AG04449 (cell line): ENCODE measurements at regions not wholly inside any gene's neighbourhood (a gene's known extent, or its start where the extent isn't known, plus 50 kb on each side); places are given as distances from the start of the nearest gene placed in this dataset.
A peak's percentile ranks its signal among the peaks of the same experiment; 100 is the strongest.

ENCODE experiments used
- CTCF ChIA-PET: fragments of 350-600 bp; formaldehyde crosslinking; extraction: SDS; loops from one replicate; lab custom pipeline; 2021; ENCODE audit warnings: antibody characterized with exemption; lab: Yijun Ruan, JAX
- POLR2A ChIA-PET: fragments of 400-600, 350-600 bp; formaldehyde crosslinking; extraction: SDS; loops from one replicate; lab custom pipeline; 2020; ENCODE audit warnings: antibody characterized with exemption, inconsistent platforms; lab: Yijun Ruan, JAX
- DNase-seq: peaks from one replicate; pipeline ENCODE4 v3.0.0-alpha.2; 2010; ENCODE audit warnings: low read depth, low spot score
- H3K4me3 ChIP-seq: 2 replicates; pipeline ENCODE4 v1.5.1; 2011; ENCODE audit warnings: low read depth, mild to moderate bottlenecking, control low read depth, low read length
- TF ChIP-seq, protein P1 (sequence below): IDR thresholded peaks from one replicate; pipeline ENCODE4 v1.5.1; 2011; ENCODE audit warnings: mild to moderate bottlenecking, moderate library complexity, low read length, control low read depth, inconsistent platforms; ENCODE audit not compliant: insufficient read depth; ENCODE audit errors: missing control alignments

DNA sequence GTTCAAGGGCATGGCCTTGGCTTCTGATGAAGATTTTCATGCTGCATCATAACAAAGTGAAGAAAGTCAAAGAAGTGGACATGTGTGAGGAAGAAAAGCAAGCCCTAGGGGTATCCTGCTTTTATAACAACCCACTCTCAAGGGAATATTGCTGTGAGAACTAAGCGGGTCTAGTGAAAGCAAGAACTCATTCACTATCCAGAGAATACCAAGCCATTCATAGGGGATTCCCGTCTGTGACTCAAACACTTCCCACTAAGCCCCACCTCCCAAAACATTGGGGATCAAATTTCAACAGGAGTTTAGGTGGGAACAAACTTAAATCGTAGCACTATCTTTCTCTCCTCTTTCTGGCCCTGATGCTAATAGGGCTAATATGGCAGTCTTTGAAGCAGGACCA is 98.5 kb upstream of the CTTNBP2NL start:
- ChIA-PET POLR2A (no interaction called here), CTCF (interaction anchor here (1.1 to 3.9 kb wide), 5 partner anchors 14 to 73 kb away, joined by 3 to 15 read pairs (median 10); no protein-coding TSS in a partner anchor)
- no peak overlapping the region for H3K4me3 ChIP-seq
- TF ChIP-seq, protein P1, sequence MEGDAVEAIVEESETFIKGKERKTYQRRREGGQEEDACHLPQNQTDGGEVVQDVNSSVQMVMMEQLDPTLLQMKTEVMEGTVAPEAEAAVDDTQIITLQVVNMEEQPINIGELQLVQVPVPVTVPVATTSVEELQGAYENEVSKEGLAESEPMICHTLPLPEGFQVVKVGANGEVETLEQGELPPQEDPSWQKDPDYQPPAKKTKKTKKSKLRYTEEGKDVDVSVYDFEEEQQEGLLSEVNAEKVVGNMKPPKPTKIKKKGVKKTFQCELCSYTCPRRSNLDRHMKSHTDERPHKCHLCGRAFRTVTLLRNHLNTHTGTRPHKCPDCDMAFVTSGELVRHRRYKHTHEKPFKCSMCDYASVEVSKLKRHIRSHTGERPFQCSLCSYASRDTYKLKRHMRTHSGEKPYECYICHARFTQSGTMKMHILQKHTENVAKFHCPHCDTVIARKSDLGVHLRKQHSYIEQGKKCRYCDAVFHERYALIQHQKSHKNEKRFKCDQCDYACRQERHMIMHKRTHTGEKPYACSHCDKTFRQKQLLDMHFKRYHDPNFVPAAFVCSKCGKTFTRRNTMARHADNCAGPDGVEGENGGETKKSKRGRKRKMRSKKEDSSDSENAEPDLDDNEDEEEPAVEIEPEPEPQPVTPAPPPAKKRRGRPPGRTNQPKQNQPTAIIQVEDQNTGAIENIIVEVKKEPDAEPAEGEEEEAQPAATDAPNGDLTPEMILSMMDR: no peak
- DNase-seq: no peak

DNA sequence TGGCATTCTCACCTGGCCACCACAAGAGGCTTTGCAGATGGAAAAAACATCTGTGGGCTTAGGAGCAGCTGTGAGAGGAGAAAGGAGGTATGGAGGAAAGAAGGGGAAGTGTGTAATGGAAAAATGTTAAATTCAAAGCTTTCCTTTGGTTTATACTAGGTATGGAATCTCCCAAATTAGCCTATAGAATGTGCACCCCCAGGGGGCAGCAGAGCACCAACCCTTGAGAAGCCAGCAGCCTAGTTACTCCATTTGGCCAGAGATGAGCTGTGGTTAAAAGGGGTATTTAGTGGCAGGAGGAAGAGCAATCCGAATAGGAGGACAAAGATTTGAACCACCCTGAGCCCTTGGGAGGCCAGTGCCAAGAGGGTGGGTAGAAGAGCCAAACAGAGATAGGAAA is 97.5 kb upstream of the CTTNBP2NL start:
- TF ChIP-seq, protein P1: peak; percentile 59
- DNase-seq: peak; percentile 4
- ChIA-PET CTCF (interaction anchor here (0.6 to 4.2 kb wide), 17 partner anchors 10 to 409 kb away, joined by 3 to 43 read pairs (median 5); partner anchors contain the start of gene RHOC), POLR2A (no interaction called here)
- H3K4me3 ChIP-seq: no peak overlapping the region

DNA sequence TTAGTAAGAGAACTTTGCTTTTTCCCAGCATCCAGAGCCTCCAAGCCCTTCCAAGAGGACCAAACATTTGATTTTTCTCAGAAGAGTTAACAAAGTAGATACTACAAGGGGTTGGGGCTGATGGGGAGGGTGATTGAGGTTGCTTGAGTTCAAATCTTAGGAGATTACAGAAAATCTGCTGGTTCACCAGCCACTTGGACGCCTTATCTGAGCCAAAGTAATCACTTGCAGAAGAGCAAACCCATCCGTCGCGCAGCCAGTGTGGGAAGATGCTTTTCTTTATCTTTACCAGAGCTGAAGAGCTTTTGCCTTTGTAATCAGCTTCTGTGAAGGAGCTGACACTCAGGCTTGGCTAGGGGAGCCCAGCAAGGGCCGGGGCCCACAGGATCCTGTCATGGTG is 91.9 kb upstream of the CTTNBP2NL start:
- POLR2A ChIA-PET: no interaction called here
- no peak for DNase-seq
- CTCF ChIA-PET: no interaction called here
- TF ChIP-seq, protein P1: no peak
- H3K4me3 ChIP-seq: no peak overlapping the region

DNA sequence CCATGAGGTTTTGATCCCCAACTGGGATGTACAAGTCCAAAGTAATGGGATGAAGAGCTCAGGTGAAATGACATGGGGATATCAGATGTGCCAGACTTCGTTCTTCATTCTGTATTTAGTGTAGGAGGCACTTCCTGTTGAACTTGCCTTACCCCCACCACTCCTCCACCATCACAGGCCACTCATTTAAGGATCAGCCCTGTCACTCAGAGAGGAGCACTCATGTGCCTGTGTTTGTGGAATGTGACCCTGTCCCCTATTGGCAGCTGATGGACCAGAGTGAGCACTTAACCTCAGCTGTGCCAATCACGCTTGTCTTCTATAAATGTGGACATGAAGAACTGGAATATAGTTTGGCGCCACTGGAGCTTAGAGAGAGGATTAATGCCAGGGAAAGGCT is 91.4 kb upstream of the CTTNBP2NL start:
- no peak overlapping the region for H3K4me3 ChIP-seq
- TF ChIP-seq, protein P1: no peak
- CTCF ChIA-PET: no interaction called here
- POLR2A ChIA-PET: no interaction called here
- DNase-seq: no peak

DNA sequence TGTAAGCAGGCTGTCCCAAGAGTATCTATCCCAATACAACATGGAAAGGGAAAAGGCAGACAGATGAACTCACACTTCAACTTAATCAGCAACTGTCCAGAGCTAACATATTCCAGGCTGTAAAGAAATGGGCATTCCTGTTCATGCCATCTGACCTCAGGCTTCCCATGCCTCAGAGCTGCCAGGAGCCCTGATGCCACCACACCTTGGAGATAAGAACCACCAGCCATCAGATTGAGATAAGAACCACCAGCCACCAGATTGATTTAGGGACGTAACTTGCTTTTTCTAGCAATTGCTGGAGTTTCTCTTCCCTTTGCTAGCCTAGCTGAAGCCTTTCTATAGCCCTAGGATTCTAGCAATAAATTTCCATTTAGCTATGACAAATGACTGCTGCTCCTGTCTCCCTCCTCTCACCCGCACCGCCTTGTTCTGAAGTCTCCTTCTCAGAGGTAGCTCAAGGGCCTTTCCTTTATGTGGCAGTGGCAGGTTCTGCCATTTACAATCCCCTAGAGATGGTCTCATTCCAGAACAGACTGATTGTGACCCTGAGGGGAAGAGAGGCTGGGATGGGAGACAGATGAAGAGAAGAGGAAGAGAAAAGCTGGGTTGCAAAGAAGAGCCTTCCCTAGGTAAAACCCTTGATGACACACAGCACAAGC is 88.0 kb upstream of the CTTNBP2NL start:
- ChIA-PET CTCF (interaction anchor here (1.0 to 1.4 kb wide), 3 partner anchors 9 to 63 kb away, joined by 3 to 5 read pairs (median 4); no protein-coding TSS in a partner anchor), POLR2A (no interaction called here)
- no peak for DNase-seq
- H3K4me3 ChIP-seq: no peak overlapping the region
- TF ChIP-seq, protein P1: no peak

DNA sequence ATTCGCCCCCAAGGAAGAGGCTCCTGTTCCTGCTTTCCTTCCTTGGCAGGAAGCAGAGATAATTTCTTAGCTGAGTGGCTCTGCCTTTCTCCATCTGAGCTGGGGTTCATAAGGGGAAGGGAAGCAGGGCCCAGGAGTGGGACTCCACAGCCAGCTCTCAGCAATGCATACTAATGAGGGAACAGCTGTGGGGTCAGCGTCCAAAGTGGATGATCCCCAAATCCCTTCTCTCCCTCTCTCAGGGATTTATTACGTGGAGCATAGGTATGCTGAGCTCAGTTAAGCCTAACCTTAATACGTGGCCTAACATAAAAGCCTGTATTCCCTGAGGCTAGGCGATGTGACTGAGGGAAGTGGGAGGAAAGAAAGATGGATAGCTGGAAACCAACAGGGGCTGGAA is 87.3 kb upstream of the CTTNBP2NL start:
- ChIA-PET CTCF (interaction anchor here (1.0 to 1.4 kb wide), 2 partner anchors 10 to 61 kb away, joined by 4 to 5 read pairs; no protein-coding TSS in a partner anchor), POLR2A (no interaction called here)
- TF ChIP-seq, protein P1: no peak
- DNase-seq: no peak
- H3K4me3 ChIP-seq: no peak overlapping the region
